K562 (cell line): ENCODE measurements at regions not wholly inside any gene's neighbourhood (a gene's known extent, or its start where the extent isn't known, plus 50 kb on each side); places are given as distances from the start of the nearest gene placed in this dataset.

Experiments used
- BRCA1 ChIP-seq, 2 experiments: fragments of 450-650 bp in 1 of 2; sonication (generic) in 1 of 2; formaldehyde crosslinking in 1 of 2; IDR thresholded peaks; 2 replicates each; pipeline versions ENCODE4 v1.5.0 to v1.6.1; 2017 to 2020; ENCODE audit warnings: mild to moderate bottlenecking in 1 of 2, missing genetic modification reagents in 1 of 2
- CREB3L1 ChIP-seq: fragments of 450-650 bp; IDR thresholded peaks from 2 replicates; pipeline ENCODE4 v1.6.1; 2014; ENCODE audit warnings: low read depth, mild to moderate bottlenecking, moderate library complexity, borderline replicate concordance
- HMGXB4 ChIP-seq: sonication (generic); formaldehyde crosslinking; IDR thresholded peaks from 2 replicates; pipeline ENCODE4 v1.8.1; 2023; ENCODE audit warnings: mild to moderate bottlenecking, missing genetic modification reagents
- NFYB ChIP-seq: IDR thresholded peaks from 2 replicates; pipeline ENCODE4 v1.6.1; 2011; ENCODE audit warnings: mild to moderate bottlenecking, moderate library complexity; ENCODE audit not compliant: insufficient read length; ENCODE audit errors: extremely low read depth
- NR2F6 ChIP-seq: fragments of 450-650 bp; formaldehyde crosslinking; IDR thresholded peaks from 2 replicates; pipeline ENCODE4 v1.4.0; 2020; ENCODE audit warnings: mild to moderate bottlenecking
- ZNF57 ChIP-seq: fragments of 450-650 bp; formaldehyde crosslinking; IDR thresholded peaks from 2 replicates; pipeline ENCODE4 v1.4.0; 2020; ENCODE audit warnings: mild to moderate bottlenecking, moderate library complexity
- TF ChIP-seq, protein P1 (sequence below): fragments of 250-450 bp; sonication (Bioruptor Pico); IDR thresholded peaks from 2 replicates; pipeline ENCODE4 v1.4.0; 2020

- no peak for TF ChIP-seq NR2F6
- no peak for TF ChIP-seq CREB3L1
- TF ChIP-seq BRCA1 (IDR thresholded peaks at IDR 0.05), result no peak
- no peak for TF ChIP-seq BRCA1 (CRISPR knock-in tag; IDR thresholded peaks at IDR 0.05)
- no peak for TF ChIP-seq HMGXB4 (CRISPR knock-in tag)
- TF ChIP-seq, protein P1, sequence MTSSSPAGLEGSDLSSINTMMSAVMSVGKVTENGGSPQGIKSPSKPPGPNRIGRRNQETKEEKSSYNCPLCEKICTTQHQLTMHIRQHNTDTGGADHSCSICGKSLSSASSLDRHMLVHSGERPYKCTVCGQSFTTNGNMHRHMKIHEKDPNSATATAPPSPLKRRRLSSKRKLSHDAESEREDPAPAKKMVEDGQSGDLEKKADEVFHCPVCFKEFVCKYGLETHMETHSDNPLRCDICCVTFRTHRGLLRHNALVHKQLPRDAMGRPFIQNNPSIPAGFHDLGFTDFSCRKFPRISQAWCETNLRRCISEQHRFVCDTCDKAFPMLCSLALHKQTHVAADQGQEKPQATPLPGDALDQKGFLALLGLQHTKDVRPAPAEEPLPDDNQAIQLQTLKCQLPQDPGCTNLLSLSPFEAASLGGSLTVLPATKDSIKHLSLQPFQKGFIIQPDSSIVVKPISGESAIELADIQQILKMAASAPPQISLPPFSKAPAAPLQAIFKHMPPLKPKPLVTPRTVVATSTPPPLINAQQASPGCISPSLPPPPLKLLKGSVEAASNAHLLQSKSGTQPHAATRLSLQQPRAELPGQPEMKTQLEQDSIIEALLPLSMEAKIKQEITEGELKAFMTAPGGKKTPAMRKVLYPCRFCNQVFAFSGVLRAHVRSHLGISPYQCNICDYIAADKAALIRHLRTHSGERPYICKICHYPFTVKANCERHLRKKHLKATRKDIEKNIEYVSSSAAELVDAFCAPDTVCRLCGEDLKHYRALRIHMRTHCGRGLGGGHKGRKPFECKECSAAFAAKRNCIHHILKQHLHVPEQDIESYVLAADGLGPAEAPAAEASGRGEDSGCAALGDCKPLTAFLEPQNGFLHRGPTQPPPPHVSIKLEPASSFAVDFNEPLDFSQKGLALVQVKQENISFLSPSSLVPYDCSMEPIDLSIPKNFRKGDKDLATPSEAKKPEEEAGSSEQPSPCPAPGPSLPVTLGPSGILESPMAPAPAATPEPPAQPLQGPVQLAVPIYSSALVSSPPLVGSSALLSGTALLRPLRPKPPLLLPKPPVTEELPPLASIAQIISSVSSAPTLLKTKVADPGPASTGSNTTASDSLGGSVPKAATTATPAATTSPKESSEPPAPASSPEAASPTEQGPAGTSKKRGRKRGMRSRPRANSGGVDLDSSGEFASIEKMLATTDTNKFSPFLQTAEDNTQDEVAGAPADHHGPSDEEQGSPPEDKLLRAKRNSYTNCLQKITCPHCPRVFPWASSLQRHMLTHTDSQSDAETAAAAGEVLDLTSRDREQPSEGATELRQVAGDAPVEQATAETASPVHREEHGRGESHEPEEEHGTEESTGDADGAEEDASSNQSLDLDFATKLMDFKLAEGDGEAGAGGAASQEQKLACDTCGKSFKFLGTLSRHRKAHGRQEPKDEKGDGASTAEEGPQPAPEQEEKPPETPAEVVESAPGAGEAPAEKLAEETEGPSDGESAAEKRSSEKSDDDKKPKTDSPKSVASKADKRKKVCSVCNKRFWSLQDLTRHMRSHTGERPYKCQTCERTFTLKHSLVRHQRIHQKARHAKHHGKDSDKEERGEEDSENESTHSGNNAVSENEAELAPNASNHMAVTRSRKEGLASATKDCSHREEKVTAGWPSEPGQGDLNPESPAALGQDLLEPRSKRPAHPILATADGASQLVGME (CRISPR knock-in tag), result no peak
- TF ChIP-seq NFYB, result no peak
- no peak for TF ChIP-seq ZNF57
These were observed 654.1 kb downstream of the PTPRC start (continued) for GRCh38 chr1:199292896-199293295.
